HG03460 (cell line): ENCODE measurements at regions not wholly inside any gene's neighbourhood (a gene's known extent, or its start where the extent isn't known, plus 50 kb on each side); places are given as distances from the start of the nearest gene placed in this dataset.
A peak's percentile ranks its signal among the peaks of the same experiment; 100 is the strongest.

ENCODE experiments used
- ATAC-seq: cut with Tn5 transposase; IDR thresholded peaks from one replicate; pipeline ENCODE4 v1.9.1; 2021; ENCODE audit not compliant: unreplicated experiment

GRCh38 chr12:127079636-127080035 lies 1187.3 kb upstream of the TMEM132C start:
- ATAC-seq, result no peak

- ATAC-seq, result no peak
Measured at GRCh38 chr12:127081058-127081457, 1185.9 kb upstream of the TMEM132C start.

GRCh38 chr12:127083008-127083949 lies 1183.7 kb upstream of the TMEM132C start:
- peak; percentile 99 for ATAC-seq

GRCh38 chr12:127101076-127101475 lies 1165.9 kb upstream of the TMEM132C start:
- no peak for ATAC-seq

GRCh38 chr12:127106041-127106440 lies 1160.9 kb upstream of the TMEM132C start:
- no peak for ATAC-seq

- ATAC-seq, result no peak
Measured at GRCh38 chr12:127106697-127107096, 1160.3 kb upstream of the TMEM132C start.

GRCh38 chr12:127107744-127108143 lies 1159.2 kb upstream of the TMEM132C start:
- no peak for ATAC-seq

GRCh38 chr12:127108360-127109215 lies 1158.4 kb upstream of the TMEM132C start:
- peak; percentile 92 for ATAC-seq

GRCh38 chr12:127113945-127114344 lies 1153.0 kb upstream of the TMEM132C start:
- ATAC-seq, result no peak

- ATAC-seq, result no peak
Measured at GRCh38 chr12:127115468-127116035, 1151.4 kb upstream of the TMEM132C start.

- no peak for ATAC-seq
Measured at GRCh38 chr12:127118251-127118650, 1148.7 kb upstream of the TMEM132C start.

- no peak for ATAC-seq
Measured at GRCh38 chr12:127119600-127120140, 1147.3 kb upstream of the TMEM132C start.

GRCh38 chr12:127120851-127121250 lies 1146.1 kb upstream of the TMEM132C start:
- ATAC-seq, result no peak

GRCh38 chr12:127121494-127122084 lies 1145.4 kb upstream of the TMEM132C start:
- ATAC-seq, result no peak

- ATAC-seq, result peak; percentile 85
Measured at GRCh38 chr12:127125607-127126259, 1141.2 kb upstream of the TMEM132C start.

- no peak for ATAC-seq
Measured at GRCh38 chr12:127126260-127126628, 1140.7 kb upstream of the TMEM132C start.

- no peak for ATAC-seq
Measured at GRCh38 chr12:127127897-127128296, 1139.1 kb upstream of the TMEM132C start.

GRCh38 chr12:127130506-127131124 lies 1136.4 kb upstream of the TMEM132C start:
- ATAC-seq, result no peak

- ATAC-seq, result no peak
Measured at GRCh38 chr12:127133675-127134335, 1133.2 kb upstream of the TMEM132C start.
